NCI-H345 (cell line): ENCODE measurements at regions not wholly inside any gene's neighbourhood (a gene's known extent, or its start where the extent isn't known, plus 50 kb on each side); places are given as distances from the start of the nearest gene placed in this dataset.
"Not testable (repeated sequence)": the region's sequence is repeated elsewhere in the genome, so short reads cannot be mapped to it uniquely, and the experiment has no call there.

Experiments
- DNase-seq: peaks from one replicate; lab custom pipeline; 2025; lab: John Stamatoyannopoulos, UW

DNA sequence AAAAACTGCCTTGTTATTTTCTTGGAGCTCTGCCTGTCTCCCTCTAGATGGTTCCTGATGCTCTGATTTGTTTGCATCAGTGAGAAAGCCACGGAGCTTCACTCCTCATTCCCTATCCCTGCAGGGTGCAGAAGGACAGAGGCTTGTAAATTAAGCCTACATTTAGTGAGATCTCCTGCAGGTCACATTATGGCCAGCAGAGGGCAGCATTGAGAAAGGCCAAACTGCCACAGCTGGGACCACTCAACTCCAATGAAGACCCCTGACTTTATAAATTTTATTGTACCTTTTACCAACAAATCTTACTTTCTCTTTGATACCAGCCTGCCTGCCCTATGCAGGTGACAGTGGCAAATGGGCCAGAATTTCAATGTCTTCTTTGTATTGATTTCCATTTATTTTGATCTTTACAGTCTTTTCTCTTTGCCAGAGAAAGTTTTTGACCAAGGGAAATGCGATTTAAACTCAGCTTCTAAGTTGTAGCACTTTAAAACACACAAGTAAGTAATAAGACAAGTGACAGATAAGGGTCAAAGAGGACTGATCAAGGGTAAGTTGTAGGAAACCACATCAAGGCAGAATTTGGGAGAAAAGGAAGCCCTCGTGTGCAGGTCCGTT, 1029.1 kb upstream of the KLHL29 start:
- peak; percentile 37 for DNase-seq

- no peak for DNase-seq
These were observed 1025.8 kb upstream of the KLHL29 start for GRCh38 chr2:22359071-22359672.

DNA sequence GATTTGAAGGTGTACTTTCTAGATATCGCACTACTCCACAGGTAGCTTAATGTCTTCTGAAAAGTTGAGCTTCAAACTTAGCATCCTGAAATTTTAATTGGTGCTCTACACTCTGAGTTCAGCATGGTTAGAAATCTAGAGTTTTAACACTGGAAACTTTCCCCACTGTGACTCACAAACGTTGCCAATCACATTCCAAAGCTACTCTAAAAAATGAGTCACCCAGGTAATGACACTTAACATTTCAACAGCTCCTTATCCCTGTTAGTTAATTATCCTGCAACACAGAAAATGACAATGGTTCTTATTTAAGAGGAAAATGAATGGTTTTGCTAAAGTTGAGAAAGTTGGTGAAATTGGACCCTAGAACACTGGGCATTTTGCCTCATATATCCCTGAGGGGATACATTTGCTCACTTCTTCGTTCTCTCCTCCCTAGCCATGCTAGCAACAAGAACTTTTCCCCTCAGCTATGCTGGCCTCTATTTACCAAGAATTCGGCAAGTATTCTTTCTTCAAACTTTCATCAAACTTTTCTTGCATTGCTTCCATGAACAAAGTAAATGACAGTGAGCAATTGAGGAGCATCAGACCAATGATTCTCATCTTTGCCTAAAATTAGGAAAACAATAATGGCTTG, 1024.1 kb upstream of the KLHL29 start:
- DNase-seq = no peak

- DNase-seq = no peak
These were observed 1023.4 kb upstream of the KLHL29 start for GRCh38 chr2:22361571-22361970.

DNA sequence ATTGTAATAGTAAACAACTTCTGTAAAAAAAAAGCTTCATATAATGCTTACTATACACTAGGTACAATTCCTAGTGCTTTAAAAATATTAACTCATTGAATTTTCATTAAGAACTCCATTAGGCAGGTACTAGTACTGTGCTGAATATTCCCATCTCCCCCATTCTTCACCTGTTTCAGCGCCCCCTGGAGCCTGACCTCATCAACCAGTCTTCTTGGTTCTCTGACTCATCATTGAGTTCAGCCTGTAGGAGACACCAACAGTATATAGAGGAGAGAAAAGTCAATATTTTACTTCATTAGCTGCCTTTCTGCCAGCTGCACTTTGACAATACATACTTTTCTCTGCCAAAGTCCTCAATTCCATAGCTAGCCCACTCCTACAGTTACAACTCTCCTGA, 1009.9 kb upstream of the KLHL29 start:
- peak; percentile 14 for DNase-seq

- no peak for DNase-seq
These were observed 1007.7 kb upstream of the KLHL29 start for GRCh38 chr2:22377268-22377667.

GRCh38 chr2:22382479-22383169, 1002.4 kb upstream of the KLHL29 start:
- DNase-seq = no peak

GRCh38 chr2:22397847-22398246, 987.1 kb upstream of the KLHL29 start:
- no peak for DNase-seq

GRCh38 chr2:22403748-22404147, 981.2 kb upstream of the KLHL29 start:
- no peak for DNase-seq

DNA sequence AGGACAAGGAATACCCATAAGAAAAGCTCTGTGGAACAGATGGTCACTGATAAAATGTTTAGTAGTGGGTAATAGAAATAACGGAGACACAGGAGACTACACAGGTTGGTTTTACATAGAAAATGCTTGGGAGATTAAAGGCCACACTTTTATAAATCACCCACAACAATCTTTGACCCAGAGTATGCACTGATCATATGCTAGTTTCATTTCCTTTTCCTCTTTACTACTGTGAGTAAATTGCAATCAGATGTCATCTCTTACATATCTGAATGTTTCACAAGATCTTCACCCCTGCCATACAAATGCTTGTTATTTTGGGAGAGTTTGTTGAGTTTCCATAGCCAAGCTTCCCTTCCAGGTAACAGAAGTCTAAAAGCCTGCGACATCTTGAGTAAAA, 978.4 kb upstream of the KLHL29 start:
- no peak for DNase-seq

DNA sequence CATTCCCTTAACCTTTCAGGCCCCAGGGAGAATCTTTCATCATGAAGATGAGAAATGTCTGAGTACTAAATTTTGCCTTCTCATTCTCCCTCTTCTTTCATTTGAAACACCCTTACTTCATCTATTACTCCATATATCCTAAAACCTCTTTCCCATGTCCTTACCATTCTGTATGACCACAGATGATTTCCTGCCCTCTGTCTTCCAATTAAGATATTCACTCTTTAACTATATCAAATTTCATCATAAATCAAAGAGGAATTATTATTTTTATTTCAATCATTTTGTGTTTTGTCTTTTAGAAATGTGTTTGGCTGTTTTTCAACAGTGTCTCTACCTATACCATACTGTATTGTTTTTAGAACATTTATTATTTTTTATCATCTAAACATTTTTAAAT, 964.9 kb upstream of the KLHL29 start:
- DNase-seq = no peak

DNA sequence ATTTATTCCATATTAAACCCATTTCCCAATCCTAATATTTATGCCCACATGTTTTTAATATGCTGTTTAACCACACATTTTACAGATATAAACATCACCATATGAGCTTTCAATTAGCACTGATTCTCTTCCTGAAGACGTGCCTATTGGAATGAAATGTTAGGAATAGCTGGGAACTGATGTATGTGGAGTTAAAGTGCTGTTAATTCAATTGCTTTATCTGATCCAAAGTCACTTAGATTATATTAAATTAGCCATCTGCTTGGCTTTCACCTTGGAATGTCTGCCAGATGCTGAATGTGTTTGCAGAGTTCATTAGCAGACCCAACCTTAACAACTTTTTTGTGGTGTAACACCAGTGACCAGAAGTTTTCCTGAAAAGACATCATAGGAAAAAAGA, 942.9 kb upstream of the KLHL29 start:
- no peak for DNase-seq

- DNase-seq = no peak
These were observed 940.7 kb upstream of the KLHL29 start for GRCh38 chr2:22444281-22444680.

DNA sequence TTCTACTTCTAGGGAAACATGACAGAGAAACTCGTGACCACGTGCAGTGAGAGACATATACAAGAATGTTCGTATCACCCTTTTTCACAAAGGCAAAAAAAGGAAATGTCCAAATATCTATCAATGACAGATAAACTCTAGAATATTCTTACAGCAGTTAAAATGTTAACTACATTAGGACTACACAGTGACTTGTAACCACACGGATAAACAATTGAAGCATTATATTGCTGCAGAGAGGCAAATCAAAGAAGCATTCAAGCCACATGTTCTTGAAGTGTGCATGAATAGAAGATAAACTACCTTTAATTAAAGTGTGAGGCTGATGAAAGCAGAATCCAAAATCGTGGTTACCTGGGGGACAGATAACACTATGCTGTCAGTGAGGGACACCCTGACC, 935.3 kb upstream of the KLHL29 start:
- no peak for DNase-seq

DNA sequence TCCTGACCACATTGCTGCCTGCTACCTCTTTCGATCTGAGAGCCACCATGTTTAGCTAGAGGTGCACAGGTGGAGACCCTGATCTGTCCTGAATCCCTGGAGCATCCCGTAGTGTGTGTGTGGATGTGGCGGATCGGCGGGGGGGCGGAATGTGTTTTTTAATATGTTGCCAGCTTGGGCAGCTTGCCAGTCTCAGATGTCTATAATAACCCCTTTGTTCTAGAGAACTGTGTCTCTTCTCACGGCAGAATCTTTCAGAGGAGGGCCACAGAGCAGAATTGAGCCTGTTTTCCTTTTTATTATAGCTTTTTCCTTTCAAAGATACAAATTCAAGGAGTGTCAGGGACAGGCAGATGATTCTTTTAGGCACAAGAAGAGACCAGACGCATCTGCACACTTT, 934.1 kb upstream of the KLHL29 start:
- peak; percentile 34 for DNase-seq

DNA sequence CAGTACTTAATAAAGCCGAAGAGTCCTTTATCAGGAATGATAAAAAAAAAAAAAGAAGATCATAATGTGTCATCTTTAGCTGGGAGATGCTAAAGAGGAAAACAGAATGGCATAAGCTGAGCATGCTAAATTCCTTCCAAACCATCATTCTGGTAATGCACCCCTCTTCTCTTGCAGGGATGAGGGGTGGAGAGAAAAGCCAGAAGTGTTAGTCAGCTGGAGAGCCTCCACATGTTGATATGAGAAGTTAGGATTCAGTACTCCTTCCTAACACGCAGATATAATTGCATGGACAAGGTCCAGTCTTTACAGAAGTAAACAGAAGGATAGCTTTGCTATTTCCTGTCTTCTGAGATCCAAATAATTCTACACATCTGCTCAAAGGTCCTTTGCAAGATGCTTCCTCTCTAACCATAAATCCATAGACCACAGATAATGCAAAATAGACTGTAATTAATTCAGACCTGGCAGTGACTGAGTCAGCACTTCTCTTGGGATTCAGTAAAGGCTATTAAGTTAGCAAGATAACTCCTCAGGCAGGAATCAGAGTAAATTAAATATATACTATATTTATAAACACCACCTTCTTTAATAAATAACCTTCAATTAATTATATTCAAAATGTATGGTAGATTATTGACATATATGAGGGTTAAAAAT, 930.0 kb upstream of the KLHL29 start:
- DNase-seq = no peak

- DNase-seq = no peak
These were observed 926.5 kb upstream of the KLHL29 start for GRCh38 chr2:22458440-22458839.

DNA sequence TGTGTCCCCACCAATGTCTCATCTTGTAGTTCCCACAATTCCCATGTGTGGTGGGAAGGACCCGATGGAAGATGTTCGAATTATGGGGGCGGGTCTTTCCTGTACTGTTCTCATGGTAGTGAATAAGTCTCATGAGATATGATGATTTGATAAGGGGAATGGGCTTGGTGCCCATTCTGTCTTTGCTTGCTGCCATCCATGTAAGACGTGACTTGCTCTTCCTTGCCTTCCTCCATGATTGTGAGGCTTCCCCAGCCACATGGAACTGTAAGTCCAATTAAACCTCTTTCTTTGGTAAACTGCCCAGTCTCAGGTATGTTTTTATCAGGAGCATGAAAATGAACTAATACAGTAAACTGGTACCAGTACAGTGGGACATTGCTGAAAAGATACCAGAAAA, 909.9 kb upstream of the KLHL29 start:
- DNase-seq = not testable (repeated sequence)

DNA sequence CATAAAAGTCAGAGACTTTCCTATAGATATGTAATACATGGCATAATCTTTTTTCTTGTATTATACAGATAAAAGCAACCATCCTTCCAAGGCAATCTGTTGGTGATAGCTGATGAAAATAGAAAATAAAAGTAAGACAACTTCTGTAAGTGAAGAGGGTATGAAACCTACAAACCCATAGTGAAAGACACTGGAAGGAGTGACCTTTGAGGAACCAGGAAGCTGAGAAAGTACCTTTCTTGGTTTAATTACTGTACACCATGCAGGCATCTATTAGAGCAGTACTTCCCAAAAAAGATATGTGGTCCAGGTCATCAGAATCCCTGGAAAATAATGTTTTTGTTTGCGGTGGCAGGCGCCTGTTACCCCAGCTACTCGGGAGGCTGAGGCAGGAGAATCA, 906.6 kb upstream of the KLHL29 start:
- DNase-seq = no peak

DNA sequence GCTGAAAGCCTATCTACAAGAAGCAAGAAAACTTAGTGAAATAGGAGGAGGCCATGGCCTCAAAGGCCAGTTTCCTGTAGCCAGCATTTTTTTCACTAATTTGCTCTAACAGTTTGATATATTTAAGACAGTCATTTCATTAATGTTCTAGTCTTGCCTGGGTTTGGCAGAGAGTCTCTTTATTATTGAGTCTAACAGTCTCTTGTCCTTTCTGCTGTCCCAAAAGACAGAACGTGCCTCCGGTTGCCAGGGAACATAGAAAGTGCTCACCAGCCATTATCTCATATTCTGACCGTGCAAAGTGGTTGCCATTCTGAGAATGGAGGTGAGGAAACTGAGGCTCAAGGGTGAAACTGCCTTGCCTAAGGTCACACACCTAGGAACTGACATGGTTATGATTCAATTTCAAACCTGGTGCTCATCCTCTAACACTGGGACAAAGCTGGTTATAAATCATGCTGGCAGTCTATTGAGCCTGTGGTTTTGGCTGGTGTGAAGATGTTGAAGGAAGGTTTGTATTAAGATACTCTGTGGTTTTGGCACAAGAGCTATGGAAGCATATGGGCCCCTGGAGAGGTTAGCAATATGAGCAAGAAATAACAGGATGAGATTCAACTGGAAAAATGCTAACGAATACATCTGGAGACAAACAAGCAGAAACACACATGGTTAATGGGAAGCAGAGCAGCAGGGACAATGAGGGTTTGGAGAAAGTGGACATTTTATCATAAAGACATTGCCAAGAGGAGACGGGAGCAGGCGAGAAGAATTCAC, 903.3 kb upstream of the KLHL29 start:
- no peak for DNase-seq

- DNase-seq = no peak
These were observed 901.9 kb upstream of the KLHL29 start for GRCh38 chr2:22483036-22483435.

DNA sequence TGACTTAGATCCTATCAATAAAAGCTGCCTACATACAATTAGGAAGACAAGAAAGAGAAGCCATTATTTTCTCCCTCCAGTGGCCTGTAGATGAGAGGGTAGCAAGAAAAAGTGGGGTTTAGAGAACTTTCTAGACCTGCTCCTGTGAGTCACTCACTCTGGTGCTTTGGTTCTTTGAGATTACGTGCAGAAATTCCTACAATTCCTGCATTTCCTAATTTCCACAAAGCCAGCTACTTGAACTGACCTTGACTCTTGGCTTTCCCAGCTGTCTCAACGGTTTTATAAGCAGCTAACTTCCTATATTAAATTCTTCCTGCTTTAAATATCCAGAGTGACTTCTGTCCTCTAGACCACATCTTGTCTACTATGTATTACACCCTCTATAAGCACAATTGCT, 899.5 kb upstream of the KLHL29 start:
- no peak for DNase-seq
